ENCODE measurements at regions not wholly inside any gene's neighbourhood (a gene's known extent, or its start where the extent isn't known, plus 50 kb on each side); places are given as distances from the start of the nearest gene placed in this dataset.

DNA sequence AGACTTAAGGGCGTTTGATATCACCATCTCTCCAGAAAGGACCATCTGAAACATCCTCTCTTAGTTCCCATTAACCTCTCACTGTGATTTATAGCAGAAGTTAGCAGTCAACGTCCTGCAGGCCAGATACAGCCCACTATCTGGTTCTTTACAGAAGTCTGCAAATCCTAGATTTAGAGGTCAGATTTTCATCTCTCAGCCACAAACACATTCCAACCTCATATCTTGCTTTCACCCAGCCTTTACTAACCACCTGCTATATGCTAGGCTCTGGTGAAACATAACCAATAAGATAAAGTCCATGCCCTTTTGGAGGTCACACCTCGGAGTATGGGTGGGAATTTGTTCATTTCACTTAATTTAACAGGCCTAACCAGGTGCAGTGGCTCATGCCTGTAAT lies 76.8 kb upstream of the CACNA1A start:
- TF ChIP-seq, protein P1, sequence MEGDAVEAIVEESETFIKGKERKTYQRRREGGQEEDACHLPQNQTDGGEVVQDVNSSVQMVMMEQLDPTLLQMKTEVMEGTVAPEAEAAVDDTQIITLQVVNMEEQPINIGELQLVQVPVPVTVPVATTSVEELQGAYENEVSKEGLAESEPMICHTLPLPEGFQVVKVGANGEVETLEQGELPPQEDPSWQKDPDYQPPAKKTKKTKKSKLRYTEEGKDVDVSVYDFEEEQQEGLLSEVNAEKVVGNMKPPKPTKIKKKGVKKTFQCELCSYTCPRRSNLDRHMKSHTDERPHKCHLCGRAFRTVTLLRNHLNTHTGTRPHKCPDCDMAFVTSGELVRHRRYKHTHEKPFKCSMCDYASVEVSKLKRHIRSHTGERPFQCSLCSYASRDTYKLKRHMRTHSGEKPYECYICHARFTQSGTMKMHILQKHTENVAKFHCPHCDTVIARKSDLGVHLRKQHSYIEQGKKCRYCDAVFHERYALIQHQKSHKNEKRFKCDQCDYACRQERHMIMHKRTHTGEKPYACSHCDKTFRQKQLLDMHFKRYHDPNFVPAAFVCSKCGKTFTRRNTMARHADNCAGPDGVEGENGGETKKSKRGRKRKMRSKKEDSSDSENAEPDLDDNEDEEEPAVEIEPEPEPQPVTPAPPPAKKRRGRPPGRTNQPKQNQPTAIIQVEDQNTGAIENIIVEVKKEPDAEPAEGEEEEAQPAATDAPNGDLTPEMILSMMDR (IDR thresholded peaks at IDR 0.05): no peak
- TF ChIP-seq POLR2A (IDR thresholded peaks at IDR 0.05): no peak

Data from uterus (tissue), 2 donors.